Upper lobe of left lung (tissue), 4 donors: ENCODE measurements at regions not wholly inside any gene's neighbourhood (a gene's known extent, or its start where the extent isn't known, plus 50 kb on each side); places are given as distances from the start of the nearest gene placed in this dataset.

Source experiments
- EP300 ChIP-seq, 4 donors: sonication (generic); formaldehyde crosslinking; IDR thresholded peaks; one replicate each; pipeline ENCODE4 v1.5.1; 2017; ENCODE audit warnings: antibody characterized with exemption in 4 of 4, control low read depth in 2 of 4
- POLR2A ChIP-seq, 4 donors: fragments of 450-650 bp; IDR thresholded peaks; one replicate each; pipeline ENCODE4 v1.5.1; 2016 to 2017; ENCODE audit warnings: antibody characterized with exemption in 4 of 4, mild to moderate bottlenecking in 2 of 4
- POLR2AphosphoS5 ChIP-seq, 2 donors: sonication (generic); formaldehyde crosslinking; IDR thresholded peaks; one replicate each; pipeline ENCODE4 v1.5.1; 2017; ENCODE audit warnings: antibody characterized with exemption in 2 of 2
- TF ChIP-seq, protein P1 (sequence below), 6 experiments: fragments of 450-650 bp in 4 of 6; fragments of 200-600 bp in 2 of 6; sonication (generic) in 2 of 6; IDR thresholded peaks; one replicate each; pipeline ENCODE4 v1.5.1; 2016 to 2019; ENCODE audit warnings: antibody characterized with exemption in 6 of 6

DNA sequence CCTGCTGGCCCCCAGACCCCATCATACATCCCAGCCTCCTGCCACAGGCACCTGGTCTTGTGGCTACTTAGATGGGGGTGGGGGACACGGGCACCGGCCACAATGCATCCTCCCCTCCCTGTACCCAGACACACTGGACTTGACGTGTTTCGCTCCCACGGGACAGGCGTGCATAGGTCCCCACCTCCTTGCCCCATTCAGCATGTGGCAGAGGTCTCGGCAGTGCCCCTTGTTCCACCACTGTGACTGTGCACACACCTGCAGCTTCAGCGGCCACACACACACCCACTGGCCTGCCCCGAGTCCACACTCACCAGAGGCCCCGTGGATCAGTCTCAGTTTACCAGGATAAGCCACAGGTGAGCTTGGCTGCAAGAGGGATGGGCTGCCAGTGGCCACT lies 109.6 kb downstream of the ENGASE start:
- TF ChIP-seq POLR2AphosphoS5 (IDR thresholded peaks at IDR 0.05) (no peak), POLR2A (IDR thresholded peaks at IDR 0.05) (no peak), EP300 (IDR thresholded peaks at IDR 0.05) (no peak)
- TF ChIP-seq, protein P1, sequence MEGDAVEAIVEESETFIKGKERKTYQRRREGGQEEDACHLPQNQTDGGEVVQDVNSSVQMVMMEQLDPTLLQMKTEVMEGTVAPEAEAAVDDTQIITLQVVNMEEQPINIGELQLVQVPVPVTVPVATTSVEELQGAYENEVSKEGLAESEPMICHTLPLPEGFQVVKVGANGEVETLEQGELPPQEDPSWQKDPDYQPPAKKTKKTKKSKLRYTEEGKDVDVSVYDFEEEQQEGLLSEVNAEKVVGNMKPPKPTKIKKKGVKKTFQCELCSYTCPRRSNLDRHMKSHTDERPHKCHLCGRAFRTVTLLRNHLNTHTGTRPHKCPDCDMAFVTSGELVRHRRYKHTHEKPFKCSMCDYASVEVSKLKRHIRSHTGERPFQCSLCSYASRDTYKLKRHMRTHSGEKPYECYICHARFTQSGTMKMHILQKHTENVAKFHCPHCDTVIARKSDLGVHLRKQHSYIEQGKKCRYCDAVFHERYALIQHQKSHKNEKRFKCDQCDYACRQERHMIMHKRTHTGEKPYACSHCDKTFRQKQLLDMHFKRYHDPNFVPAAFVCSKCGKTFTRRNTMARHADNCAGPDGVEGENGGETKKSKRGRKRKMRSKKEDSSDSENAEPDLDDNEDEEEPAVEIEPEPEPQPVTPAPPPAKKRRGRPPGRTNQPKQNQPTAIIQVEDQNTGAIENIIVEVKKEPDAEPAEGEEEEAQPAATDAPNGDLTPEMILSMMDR (IDR thresholded peaks at IDR 0.05), result no peak
